ENCODE measurements at regions not wholly inside any gene's neighbourhood (a gene's known extent, or its start where the extent isn't known, plus 50 kb on each side); places are given as distances from the start of the nearest gene placed in this dataset.

DNA sequence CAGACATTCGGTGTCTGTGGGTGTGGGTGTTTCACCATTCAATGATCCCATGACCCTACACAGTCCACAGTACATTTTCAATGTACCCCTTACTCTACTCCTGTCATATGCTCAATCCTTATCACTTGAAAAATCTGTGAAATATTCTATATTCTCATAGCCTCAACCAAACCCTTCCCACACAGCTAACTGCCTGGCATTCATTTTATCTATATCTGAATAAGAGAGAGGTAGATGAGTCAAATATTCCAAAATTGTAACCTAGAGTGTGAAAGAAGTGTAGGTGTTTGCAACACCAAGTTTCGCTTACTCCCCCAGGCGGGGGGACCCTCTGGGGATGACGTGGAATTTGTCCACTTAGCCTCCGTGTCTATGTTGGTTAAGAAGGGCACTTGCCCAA lies 354.8 kb downstream of the ETS1 start:
- DNase-seq (ENCODE audit: insufficient read length, low spot score): no peak
- FAIRE-seq: no peak
- TF ChIP-seq TAF1 (IDR thresholded peaks at IDR 0.05; ENCODE audit: low read depth, low read length): no peak
- no peak for TF ChIP-seq PAX5 (IDR thresholded peaks at IDR 0.05; ENCODE audit: insufficient read depth, low read length, severe bottlenecking)
- no peak for TF ChIP-seq SPI1 (IDR thresholded peaks at IDR 0.05; ENCODE audit: low read depth, low read length)
- no peak for TF ChIP-seq POLR2AphosphoS5 (IDR thresholded peaks at IDR 0.05; ENCODE audit: low read depth, low read length)
- no peak for TF ChIP-seq POU2F2 (IDR thresholded peaks at IDR 0.05; ENCODE audit: low read depth, low read length)
- no peak for TF ChIP-seq POLR2A (IDR thresholded peaks at IDR 0.05; ENCODE audit: low read depth, low read length)

DNA sequence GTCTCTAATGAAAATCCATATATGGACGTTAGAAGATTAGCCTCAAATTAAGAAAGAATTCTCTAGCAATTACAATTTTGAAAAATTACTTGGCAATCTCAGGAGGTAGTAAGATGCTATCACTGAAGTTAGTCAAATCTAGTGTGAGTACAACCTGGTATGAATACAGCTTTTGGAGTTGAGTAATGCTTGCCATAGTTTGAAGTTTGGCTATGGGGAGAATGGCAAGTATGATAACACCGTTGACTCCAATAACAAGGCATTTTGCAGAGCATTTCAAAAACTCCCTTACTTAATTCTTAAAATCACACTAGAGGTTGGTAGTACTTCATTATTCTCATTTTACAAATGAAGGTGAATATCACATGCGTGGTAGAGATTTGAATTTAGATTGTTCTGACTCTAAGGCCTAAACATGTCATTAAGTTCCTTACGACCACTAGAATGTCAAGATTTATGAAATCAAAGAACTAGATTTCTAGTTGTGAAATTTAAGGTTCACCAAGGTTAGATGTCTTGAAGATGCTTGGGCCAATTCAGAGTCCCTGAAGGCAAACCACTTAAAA lies 355.4 kb downstream of the ETS1 start:
- DNase-seq (ENCODE audit: insufficient read length, low spot score): no peak
- no peak for TF ChIP-seq POLR2A (IDR thresholded peaks at IDR 0.05; ENCODE audit: low read depth, low read length)
- no peak for FAIRE-seq

DNA sequence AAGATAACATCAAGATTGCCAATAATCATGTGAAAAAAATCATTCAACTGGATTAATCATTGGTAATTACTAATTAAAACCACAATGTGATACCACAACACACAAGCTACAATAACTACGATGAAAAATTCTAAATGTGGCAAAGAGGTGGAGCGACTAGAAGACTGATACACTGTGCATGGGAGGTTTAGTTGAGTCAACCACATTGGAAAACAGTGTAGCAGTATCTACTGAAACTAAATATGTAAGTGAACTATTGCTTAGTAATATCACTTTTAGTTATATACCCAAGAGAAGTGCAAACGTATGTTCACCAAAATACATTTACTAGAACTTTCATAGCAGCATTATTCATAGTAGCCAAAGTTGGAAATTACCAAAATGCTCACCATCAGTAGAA lies 359.9 kb downstream of the ETS1 start:
- TF ChIP-seq POU2F2 (IDR thresholded peaks at IDR 0.05; ENCODE audit: low read depth, low read length) (no peak), TAF1 (IDR thresholded peaks at IDR 0.05; ENCODE audit: low read depth, low read length) (no peak), PAX5 (IDR thresholded peaks at IDR 0.05; ENCODE audit: insufficient read depth, low read length, severe bottlenecking) (no peak), POLR2AphosphoS5 (IDR thresholded peaks at IDR 0.05; ENCODE audit: low read depth, low read length) (no peak), POLR2A (IDR thresholded peaks at IDR 0.05; ENCODE audit: low read depth, low read length) (no peak), SPI1 (IDR thresholded peaks at IDR 0.05; ENCODE audit: low read depth, low read length) (no peak)
- FAIRE-seq (peak; percentile 40), DNase-seq (ENCODE audit: insufficient read length, low spot score) (no peak)

DNA sequence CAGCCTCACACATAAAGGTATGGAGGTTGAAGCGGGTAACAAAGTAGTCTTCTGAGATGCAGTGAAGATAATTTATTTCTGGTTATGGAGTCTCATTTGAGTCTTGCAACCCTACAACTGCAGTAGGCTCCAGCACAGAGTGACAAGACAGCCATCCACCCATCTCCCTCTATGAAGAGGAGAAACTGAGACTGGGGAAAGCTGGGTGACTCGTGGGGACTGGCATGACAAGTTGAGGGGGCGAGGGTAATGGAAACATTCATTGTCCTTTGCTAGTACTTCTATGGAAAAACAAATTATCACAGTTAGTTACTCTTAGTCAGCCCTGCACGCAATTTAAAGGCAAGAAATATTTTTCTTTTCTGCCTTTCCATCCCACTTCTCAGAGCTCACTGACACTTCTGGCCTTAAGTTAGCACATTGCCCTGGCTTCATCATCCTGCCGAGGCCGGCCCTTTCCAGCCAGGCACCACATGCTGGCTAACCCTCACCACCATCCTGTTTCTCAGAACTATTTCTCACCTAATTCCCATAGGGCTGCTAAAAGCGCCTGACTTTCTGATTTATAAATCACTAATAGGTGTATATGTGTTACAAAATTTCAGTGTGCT lies 361.1 kb downstream of the ETS1 start:
- FAIRE-seq: no peak
- TF ChIP-seq TAF1 (IDR thresholded peaks at IDR 0.05; ENCODE audit: low read depth, low read length): no peak
- DNase-seq (ENCODE audit: insufficient read length, low spot score): no peak

DNA sequence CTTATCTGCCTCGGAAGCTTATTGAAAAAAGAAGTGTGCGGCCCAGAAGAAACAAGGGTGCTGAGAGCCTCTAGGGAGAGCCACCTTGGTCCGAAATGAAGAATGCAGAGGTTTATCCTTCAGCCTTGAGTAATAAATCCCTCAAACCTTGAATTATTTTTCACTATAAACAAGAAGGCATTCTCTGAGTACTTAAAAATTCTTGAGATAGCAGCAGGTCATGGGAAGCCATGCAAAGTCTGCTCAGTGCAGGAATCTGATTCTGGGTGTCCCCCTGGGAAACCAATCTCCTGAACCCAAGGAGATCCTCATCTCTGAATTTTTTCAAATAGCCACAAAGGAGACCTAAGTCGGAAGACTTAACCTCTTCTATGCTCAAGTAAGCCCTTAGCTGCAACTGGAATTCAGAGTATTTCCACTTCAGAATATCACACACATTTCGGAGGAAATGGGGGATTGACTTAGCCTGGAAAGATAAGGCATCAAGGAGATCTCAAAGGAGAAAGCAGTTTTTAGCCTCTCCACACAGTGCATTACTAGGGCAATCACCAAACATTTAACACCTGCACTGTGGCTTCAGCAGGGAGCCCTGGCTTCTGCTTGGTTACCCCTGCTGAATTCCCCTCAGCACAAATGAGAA lies 365.0 kb downstream of the ETS1 start:
- FAIRE-seq: no peak
- no peak for DNase-seq (ENCODE audit: insufficient read length, low spot score)
- TF ChIP-seq POU2F2 (IDR thresholded peaks at IDR 0.05; ENCODE audit: low read depth, low read length): no peak
- TF ChIP-seq PAX5 (IDR thresholded peaks at IDR 0.05; ENCODE audit: insufficient read depth, low read length, severe bottlenecking): no peak
- no peak for TF ChIP-seq POLR2A (IDR thresholded peaks at IDR 0.05; ENCODE audit: low read depth, low read length)

DNA sequence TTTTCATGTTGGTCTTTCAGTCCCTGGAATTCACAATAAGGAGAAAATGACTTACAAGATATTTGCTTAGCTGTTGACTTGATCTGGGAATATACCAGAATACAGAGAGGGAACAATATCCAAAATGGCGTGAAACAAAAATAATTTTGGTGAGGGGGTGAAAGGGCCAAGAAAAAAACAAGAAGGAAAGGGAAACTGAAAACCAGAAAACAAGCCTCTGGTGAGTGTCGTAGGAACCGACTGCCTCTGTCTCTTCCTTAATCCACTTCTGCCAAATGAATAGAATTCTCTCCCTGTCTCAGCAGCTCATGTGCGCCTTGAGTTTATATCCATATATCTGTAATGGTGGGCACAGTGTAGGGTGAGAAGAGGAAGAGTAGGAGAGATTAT lies 367.6 kb downstream of the ETS1 start:
- DNase-seq (ENCODE audit: insufficient read length, low spot score) (no peak), FAIRE-seq (no peak)
- TF ChIP-seq POLR2AphosphoS5 (IDR thresholded peaks at IDR 0.05; ENCODE audit: low read depth, low read length) (no peak), PAX5 (IDR thresholded peaks at IDR 0.05; ENCODE audit: insufficient read depth, low read length, severe bottlenecking) (no peak), SPI1 (IDR thresholded peaks at IDR 0.05; ENCODE audit: low read depth, low read length) (no peak), POLR2A (IDR thresholded peaks at IDR 0.05; ENCODE audit: low read depth, low read length) (no peak), POU2F2 (IDR thresholded peaks at IDR 0.05; ENCODE audit: low read depth, low read length) (no peak), TAF1 (IDR thresholded peaks at IDR 0.05; ENCODE audit: low read depth, low read length) (no peak)

DNA sequence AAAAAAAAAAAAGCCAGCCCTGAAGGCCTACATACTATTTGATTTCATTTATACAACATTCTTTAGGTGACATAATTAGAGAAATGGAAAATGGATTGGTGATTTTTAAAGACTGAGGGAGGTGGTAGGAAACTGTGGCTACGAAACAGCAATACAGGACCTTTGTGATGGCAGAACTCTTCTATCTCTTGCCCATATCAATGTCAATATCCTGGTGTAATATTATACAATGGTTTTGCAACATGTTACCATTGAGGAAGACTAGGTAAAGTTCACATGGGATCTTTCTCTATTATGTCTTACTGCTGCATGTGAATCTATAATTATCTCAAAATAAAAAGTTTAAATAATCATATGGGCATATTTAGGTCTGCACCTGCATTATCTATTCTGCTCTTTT lies 371.2 kb downstream of the ETS1 start:
- FAIRE-seq: no peak
- TF ChIP-seq POU2F2 (IDR thresholded peaks at IDR 0.05; ENCODE audit: low read depth, low read length) (no peak), PAX5 (IDR thresholded peaks at IDR 0.05; ENCODE audit: insufficient read depth, low read length, severe bottlenecking) (no peak), SPI1 (IDR thresholded peaks at IDR 0.05; ENCODE audit: low read depth, low read length) (no peak), TAF1 (IDR thresholded peaks at IDR 0.05; ENCODE audit: low read depth, low read length) (no peak), POLR2AphosphoS5 (IDR thresholded peaks at IDR 0.05; ENCODE audit: low read depth, low read length) (no peak), POLR2A (IDR thresholded peaks at IDR 0.05; ENCODE audit: low read depth, low read length) (no peak)

DNA sequence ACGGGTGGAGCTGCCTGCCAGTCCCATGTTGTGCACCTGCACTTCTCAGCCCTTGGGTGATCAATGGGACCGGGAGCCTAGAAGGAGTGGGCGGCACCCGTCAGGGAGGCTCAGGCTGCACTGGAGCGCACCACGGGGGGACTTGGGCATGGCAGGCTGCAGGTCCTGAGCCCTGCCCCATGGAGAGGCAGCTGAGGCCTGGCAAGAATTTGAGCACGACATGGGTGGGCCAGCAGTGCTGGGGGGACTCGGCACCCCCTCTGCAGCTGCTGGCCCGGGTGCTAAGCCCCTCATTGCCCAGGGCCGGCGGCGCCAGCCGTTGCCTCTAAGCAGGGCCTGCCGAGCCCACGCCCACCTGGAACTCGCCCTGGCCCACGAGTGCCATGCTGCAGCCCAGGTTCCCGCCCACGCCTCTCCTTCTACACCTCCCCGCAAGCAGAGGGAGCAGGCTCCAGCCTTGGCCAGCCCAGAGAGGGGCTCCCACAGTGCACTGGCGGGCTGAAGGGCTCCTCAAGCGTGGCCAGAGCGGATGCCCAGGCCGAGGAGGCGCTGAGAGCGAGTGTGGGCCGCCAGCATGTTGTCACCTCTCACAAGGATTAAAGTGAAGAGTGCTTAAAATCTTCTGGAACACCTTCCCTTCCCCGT lies 372.0 kb downstream of the ETS1 start:
- FAIRE-seq: no peak

More for the DNA sequence above, 371.2 kb downstream of the ETS1 start:
- no peak for DNase-seq (ENCODE audit: insufficient read length, low spot score)

DNA sequence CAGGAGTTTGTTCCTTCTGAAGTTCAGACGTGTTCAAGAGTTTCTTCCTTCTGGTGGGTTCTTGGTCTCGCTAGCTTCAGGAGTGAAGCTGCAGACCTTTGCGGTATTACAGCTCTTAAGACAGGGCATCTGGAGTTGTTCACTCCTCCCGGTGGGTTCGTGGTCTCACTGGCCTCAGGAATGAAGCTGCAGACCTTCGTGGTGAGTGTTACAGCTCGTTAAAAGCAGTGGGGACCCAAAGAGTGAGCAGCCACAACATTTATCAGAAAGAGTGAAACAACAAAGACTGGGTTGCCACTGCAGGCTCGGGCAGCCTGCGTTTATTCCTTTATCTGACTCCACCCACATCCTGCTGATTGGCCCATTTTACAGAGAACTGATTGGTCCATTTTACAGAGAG lies 373.1 kb downstream of the ETS1 start:
- TF ChIP-seq POU2F2 (IDR thresholded peaks at IDR 0.05; ENCODE audit: low read depth, low read length) (no peak), TAF1 (IDR thresholded peaks at IDR 0.05; ENCODE audit: low read depth, low read length) (no peak), PAX5 (IDR thresholded peaks at IDR 0.05; ENCODE audit: insufficient read depth, low read length, severe bottlenecking) (no peak), SPI1 (IDR thresholded peaks at IDR 0.05; ENCODE audit: low read depth, low read length) (no peak)
- DNase-seq (ENCODE audit: insufficient read length, low spot score): no peak
- no peak for FAIRE-seq

More for the DNA sequence above, 372.0 kb downstream of the ETS1 start:
- TF ChIP-seq SPI1 (IDR thresholded peaks at IDR 0.05; ENCODE audit: low read depth, low read length): no peak
- no peak for DNase-seq (ENCODE audit: insufficient read length, low spot score)

DNA sequence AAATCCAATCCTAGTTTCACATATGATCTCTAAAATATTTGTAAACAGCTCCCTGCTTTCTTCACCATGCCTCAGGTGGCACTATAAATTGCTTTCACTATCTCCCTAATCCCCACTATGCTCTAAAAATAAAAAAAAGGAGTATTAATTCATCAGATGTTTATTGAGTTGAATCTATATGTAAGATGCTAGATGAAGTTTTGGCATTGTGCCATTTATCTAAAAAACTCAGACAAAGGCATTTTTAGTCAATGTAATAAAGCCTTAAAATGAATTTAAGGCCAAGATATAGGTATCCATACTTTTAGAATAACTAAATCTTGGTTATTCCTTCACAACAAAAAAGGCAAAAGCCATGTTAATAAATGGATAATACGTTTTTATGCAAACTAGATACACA lies 373.9 kb downstream of the ETS1 start:
- TF ChIP-seq POLR2A (IDR thresholded peaks at IDR 0.05; ENCODE audit: low read depth, low read length) (no peak), POU2F2 (IDR thresholded peaks at IDR 0.05; ENCODE audit: low read depth, low read length) (no peak), POLR2AphosphoS5 (IDR thresholded peaks at IDR 0.05; ENCODE audit: low read depth, low read length) (no peak), TAF1 (IDR thresholded peaks at IDR 0.05; ENCODE audit: low read depth, low read length) (no peak), SPI1 (IDR thresholded peaks at IDR 0.05; ENCODE audit: low read depth, low read length) (no peak)
- DNase-seq (ENCODE audit: insufficient read length, low spot score): no peak
- FAIRE-seq: no peak

Measured in GM12891 (cell line).